A673 (cell line): ENCODE measurements at regions not wholly inside any gene's neighbourhood (a gene's known extent, or its start where the extent isn't known, plus 50 kb on each side); places are given as distances from the start of the nearest gene placed in this dataset.

ENCODE experiments used
- BruUV-seq: library from RNA; stranded (reverse); fragments of 400-500 nt; replicated peaks from 2 replicates; lab custom pipeline; 2021; lab: Mats Ljungman, UMichigan
- CTCF ChIA-PET: fragments of 300-600 bp; sonication (Branson Sonifier 250); formaldehyde crosslinking; loops from one replicate; lab custom pipeline; 2022; ENCODE audit warnings: antibody characterized with exemption; lab: Charles Lee
- POLR2A ChIA-PET: fragments of 300-600 bp; sonication (Branson Sonifier 250); formaldehyde crosslinking; loops from one replicate; lab custom pipeline; 2022; ENCODE audit warnings: antibody characterized with exemption; ENCODE audit not compliant: low non-redundant PET; lab: Charles Lee
- DNase-seq: peaks from one replicate; pipeline ENCODE4 v3.0.0-alpha.2; 2015; ENCODE audit warnings: low spot score
- H3K27ac ChIP-seq: fragments of 200-600 bp; sonication (generic); 2 replicates; pipeline ENCODE4 v1.5.1; 2016; ENCODE audit warnings: mixed run types, low read depth, mild to moderate bottlenecking, mixed read lengths, antibody characterized with exemption, low read length; ENCODE audit not compliant: poor library complexity, severe bottlenecking
- H3K27me3 ChIP-seq: fragments of 200-600 bp; sonication (generic); replicated peaks from 2 replicates; pipeline ENCODE4 v1.6.1; 2017; ENCODE audit warnings: mixed run types, low read depth, mild to moderate bottlenecking, mixed read lengths, antibody characterized with exemption, low read length; ENCODE audit not compliant: insufficient read depth, poor library complexity
- H3K36me3 ChIP-seq: fragments of 200-600 bp; sonication (generic); 2 replicates; pipeline ENCODE4 v1.6.1; 2016; ENCODE audit warnings: mixed run types, mild to moderate bottlenecking, mixed read lengths, antibody characterized with exemption, low read length; ENCODE audit not compliant: insufficient read depth, poor library complexity, severe bottlenecking
- H3K4me1 ChIP-seq: fragments of 200-600 bp; sonication (generic); 2 replicates; pipeline ENCODE4 v1.6.1; 2017; ENCODE audit warnings: mixed run types, mild to moderate bottlenecking, mixed read lengths, antibody characterized with exemption, low read length; ENCODE audit not compliant: insufficient read depth, poor library complexity, severe bottlenecking
- H3K4me3 ChIP-seq: fragments of 200-600 bp; sonication (generic); 2 replicates; pipeline ENCODE4 v1.5.1; 2016; ENCODE audit warnings: low read depth, mixed run types, mild to moderate bottlenecking, mixed read lengths, low read length; ENCODE audit not compliant: poor library complexity, severe bottlenecking
- H3K9me3 ChIP-seq: fragments of 200-600 bp; sonication (generic); 2 replicates; pipeline ENCODE4 v1.6.1; 2016; ENCODE audit warnings: mixed run types, low read depth, mild to moderate bottlenecking, mixed read lengths, antibody characterized with exemption, low read length; ENCODE audit not compliant: poor library complexity, severe bottlenecking
- EZH2 ChIP-seq: fragments of 200-600 bp; sonication (generic); IDR thresholded peaks from 2 replicates; pipeline ENCODE4 v1.6.1; 2017; ENCODE audit warnings: borderline replicate concordance, low read depth, mild to moderate bottlenecking, mixed read lengths, antibody characterized with exemption, low read length; ENCODE audit not compliant: poor library complexity, severe bottlenecking
- intact Hi-C: fragments of 100-400 bp; cut with micrococcal nuclease; formaldehyde crosslinking; loops from one replicate; pipeline ENCODE4 v1.10.0; 2022; ENCODE audit not compliant: unreplicated experiment
- TF ChIP-seq, protein P1 (sequence below): fragments of 300-800, 200-600 bp; sonication (generic); conservative IDR thresholded peaks from 2 replicates; pipeline ENCODE4 v1.5.1; 2017; ENCODE audit warnings: low read depth, mild to moderate bottlenecking, antibody characterized with exemption, low read length, moderate library complexity, mixed read lengths

DNA sequence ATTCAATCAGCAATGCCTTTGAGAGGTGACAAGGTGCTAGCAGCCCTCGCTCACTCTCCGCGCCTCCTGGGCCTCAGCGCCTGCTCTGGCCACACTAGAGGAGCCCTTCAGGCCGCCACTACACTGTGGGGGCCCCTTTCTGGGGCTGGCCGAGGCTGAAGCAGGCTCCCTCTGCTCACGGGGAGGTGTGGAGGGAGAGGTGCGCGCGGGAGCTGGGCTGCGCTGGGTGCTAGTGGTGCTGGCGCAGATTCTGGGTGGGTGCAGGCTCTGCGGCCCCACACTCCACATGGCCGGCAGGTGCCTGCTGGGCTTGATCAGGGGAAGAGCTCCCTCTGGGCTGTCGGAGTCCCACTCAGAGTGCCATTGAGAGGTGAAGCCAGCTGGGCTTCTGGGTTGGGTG is 351.0 kb downstream of the GASK1B start:
- ChIA-PET POLR2A (no interaction called here), CTCF (no interaction called here)
- no TSS peak for BruUV-seq
- DNase-seq, result no peak
- H3K4me3 ChIP-seq, result no peak overlapping the region
- TF ChIP-seq, protein P1, sequence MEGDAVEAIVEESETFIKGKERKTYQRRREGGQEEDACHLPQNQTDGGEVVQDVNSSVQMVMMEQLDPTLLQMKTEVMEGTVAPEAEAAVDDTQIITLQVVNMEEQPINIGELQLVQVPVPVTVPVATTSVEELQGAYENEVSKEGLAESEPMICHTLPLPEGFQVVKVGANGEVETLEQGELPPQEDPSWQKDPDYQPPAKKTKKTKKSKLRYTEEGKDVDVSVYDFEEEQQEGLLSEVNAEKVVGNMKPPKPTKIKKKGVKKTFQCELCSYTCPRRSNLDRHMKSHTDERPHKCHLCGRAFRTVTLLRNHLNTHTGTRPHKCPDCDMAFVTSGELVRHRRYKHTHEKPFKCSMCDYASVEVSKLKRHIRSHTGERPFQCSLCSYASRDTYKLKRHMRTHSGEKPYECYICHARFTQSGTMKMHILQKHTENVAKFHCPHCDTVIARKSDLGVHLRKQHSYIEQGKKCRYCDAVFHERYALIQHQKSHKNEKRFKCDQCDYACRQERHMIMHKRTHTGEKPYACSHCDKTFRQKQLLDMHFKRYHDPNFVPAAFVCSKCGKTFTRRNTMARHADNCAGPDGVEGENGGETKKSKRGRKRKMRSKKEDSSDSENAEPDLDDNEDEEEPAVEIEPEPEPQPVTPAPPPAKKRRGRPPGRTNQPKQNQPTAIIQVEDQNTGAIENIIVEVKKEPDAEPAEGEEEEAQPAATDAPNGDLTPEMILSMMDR, result no peak
- H3K27ac ChIP-seq, result no peak overlapping the region
- H3K36me3 ChIP-seq, result no peaks in the 10 kb centered on the region
- H3K4me1 ChIP-seq, result no peaks in the 10 kb centered on the region
- intact Hi-C loops, result no loop called here
- H3K27me3 ChIP-seq, result no peaks in the 10 kb centered on the region
- no peaks in the 10 kb centered on the region for H3K9me3 ChIP-seq

DNA sequence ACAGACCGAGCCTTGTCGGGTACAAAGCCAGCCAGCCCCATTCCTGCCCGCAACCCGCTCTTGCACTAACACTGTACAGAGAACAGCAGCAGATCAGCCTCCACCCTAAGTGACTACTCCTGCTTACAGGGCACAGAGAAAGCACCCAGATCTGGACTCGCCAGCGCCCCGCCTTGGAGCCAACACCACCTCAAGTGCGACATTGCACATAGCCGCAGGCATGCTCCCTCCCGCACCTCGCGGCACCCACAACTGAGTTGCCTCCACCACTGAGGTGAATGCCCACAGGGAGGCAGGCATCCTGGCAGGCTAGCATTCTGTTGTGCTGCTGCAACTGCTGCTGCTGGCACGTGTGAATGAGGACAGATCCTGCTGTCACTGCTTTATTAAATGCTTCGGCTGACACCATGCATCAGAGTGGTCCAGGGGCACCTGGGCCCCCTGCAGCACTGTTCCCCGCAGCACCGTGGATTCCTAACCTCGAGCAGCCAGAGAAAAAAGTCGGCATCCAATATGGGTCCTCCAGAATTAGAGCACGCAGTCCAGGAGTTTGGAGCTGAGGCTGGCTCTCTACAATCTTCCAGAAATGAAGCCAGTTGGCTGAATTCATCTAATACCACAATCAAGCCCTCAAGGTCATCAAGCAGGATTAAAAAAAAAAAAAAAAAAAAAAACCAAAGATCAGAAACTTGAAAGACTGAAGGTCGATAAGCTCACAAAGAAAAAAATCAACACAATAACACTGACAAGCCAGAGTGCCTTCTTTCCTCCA is 352.9 kb downstream of the GASK1B start:
- no peak for DNase-seq
- POLR2A ChIA-PET, result no interaction called here
- intact Hi-C loops, result no loop called here
- no peak for TF ChIP-seq EZH2
- TF ChIP-seq, protein P1, result no peak
- BruUV-seq, result no TSS peak
- Histone ChIP-seq H3K4me3 (no peak overlapping the region), H3K27ac (no peak overlapping the region), H3K4me1 (no peaks in the 10 kb centered on the region), H3K27me3 (no peaks in the 10 kb centered on the region), H3K36me3 (no peaks in the 10 kb centered on the region), H3K9me3 (no peaks in the 10 kb centered on the region)
- CTCF ChIA-PET, result no interaction called here

DNA sequence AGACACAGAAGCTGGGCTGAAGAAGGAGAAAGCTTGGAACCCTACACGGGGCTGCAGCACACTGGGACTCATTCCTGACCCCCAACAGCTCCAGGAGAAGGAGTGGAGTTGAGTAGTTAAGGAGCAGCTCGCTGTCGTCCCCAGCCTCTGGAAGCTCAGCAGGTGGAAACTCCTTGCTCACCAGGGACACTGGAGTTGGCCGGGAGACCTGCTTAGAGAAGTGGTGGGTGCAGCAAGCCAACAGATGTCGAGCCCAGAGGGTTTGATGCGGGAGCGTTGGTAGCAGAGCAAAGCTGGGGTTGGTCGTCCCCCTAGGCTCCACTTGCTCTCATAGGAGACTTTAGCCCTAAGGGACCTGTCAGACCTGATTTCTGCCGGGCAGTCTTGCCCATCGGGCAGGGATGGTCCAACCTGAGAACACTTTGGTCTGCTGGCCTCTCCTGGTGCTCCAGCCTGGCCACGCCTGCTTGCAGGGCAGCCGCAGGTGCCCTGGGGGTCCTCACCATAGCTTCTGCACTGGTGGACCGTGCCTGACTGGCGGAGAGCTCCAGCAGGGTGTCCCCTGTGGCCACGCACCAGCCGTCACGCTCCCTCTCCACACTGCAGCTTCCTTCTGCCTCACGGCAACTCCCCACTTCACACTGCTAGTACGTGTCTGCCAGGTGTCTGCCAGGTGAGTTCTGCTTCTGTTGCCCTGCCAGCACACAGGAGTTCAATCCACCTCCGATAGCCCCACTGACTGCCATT is 353.7 kb downstream of the GASK1B start:
- Histone ChIP-seq H3K4me1 (no peaks in the 10 kb centered on the region), H3K27ac (no peak overlapping the region), H3K27me3 (no peaks in the 10 kb centered on the region), H3K4me3 (no peak overlapping the region), H3K36me3 (no peaks in the 10 kb centered on the region), H3K9me3 (no peaks in the 10 kb centered on the region)
- POLR2A ChIA-PET, result no interaction called here
- no peak for DNase-seq
- CTCF ChIA-PET, result no interaction called here
- TF ChIP-seq, protein P1, result no peak
- no peak for TF ChIP-seq EZH2
- intact Hi-C loops, result no loop called here
- no TSS peak for BruUV-seq
